Right atrium auricular region (tissue), 2 donors: ENCODE measurements at regions not wholly inside any gene's neighbourhood (a gene's known extent, or its start where the extent isn't known, plus 50 kb on each side); places are given as distances from the start of the nearest gene placed in this dataset.

Source experiments
- DNase-seq: peaks from one replicate; pipeline ENCODE4 v3.0.0-alpha.2; 2019; ENCODE audit warnings: low spot score
- H3K27ac ChIP-seq, 2 donors: fragments of 200-600 bp; sonication (generic); 1 replicate in 1 of 2; 2 replicates in 1 of 2; pipeline ENCODE4 v1.5.1; 2016 to 2019
- H3K27me3 ChIP-seq, 2 donors: fragments of 200-600 bp; sonication (generic); one replicate each; pipeline versions ENCODE4 v1.5.1 to v1.6.0; 2017 to 2019
- H3K36me3 ChIP-seq: fragments of 200-600 bp; sonication (generic); one replicate; pipeline ENCODE4 v1.5.1; 2016
- H3K4me1 ChIP-seq, 2 donors: fragments of 200-600 bp; sonication (generic); one replicate each; pipeline versions ENCODE4 v1.5.1 to v1.6.0; 2017 to 2019
- H3K4me3 ChIP-seq, 2 donors: fragments of 200-600 bp; sonication (generic); 1 replicate in 1 of 2; 2 replicates in 1 of 2; pipeline ENCODE4 v1.5.1; 2017 to 2019; ENCODE audit warnings: mild to moderate bottlenecking in 1 of 2, moderate library complexity in 1 of 2
- H3K9me3 ChIP-seq, 2 donors: fragments of 200-600 bp; sonication (generic); one replicate each; pipeline ENCODE4 v1.5.1; 2019
- CTCF ChIP-seq, 2 donors: fragments of 200-600 bp; sonication (generic); IDR thresholded peaks; one replicate each; pipeline ENCODE4 v1.5.1; 2019; ENCODE audit warnings: antibody characterized with exemption in 2 of 2

- Histone ChIP-seq H3K36me3 (no peaks in the 10 kb centered on the region), H3K4me1 (no peaks in the 10 kb centered on the region), H3K9me3 (no peaks in the 10 kb centered on the region), H3K4me3 (no peak overlapping the region), H3K27me3 (no peaks in the 10 kb centered on the region), H3K27ac (no peak overlapping the region)
- DNase-seq = no peak
- TF ChIP-seq CTCF (IDR thresholded peaks at IDR 0.05) = no peak
Measured at GRCh38 chr12:114993165-114993564, 309.2 kb upstream of the TBX3 start.

GRCh38 chr12:114992443-114992842 is 308.5 kb upstream of the TBX3 start:
- Histone ChIP-seq H3K4me1 (no peaks in the 10 kb centered on the region), H3K36me3 (no peaks in the 10 kb centered on the region), H3K27me3 (no peaks in the 10 kb centered on the region), H3K4me3 (no peak overlapping the region), H3K27ac (no peak overlapping the region), H3K9me3 (no peaks in the 10 kb centered on the region)
- no peak for TF ChIP-seq CTCF (IDR thresholded peaks at IDR 0.05)
- DNase-seq = no peak

GRCh38 chr12:114990381-114990780 is 306.4 kb upstream of the TBX3 start:
- Histone ChIP-seq H3K36me3 (no peaks in the 10 kb centered on the region), H3K27ac (no peak overlapping the region), H3K27me3 (no peaks in the 10 kb centered on the region), H3K4me1 (no peaks in the 10 kb centered on the region), H3K4me3 (no peak overlapping the region), H3K9me3 (no peaks in the 10 kb centered on the region)
- no peak for DNase-seq
- no peak for TF ChIP-seq CTCF (IDR thresholded peaks at IDR 0.05)

GRCh38 chr12:114986849-114987248 is 302.9 kb upstream of the TBX3 start:
- no peak overlapping the region for H3K27ac ChIP-seq
- no peaks in the 10 kb centered on the region for H3K4me1 ChIP-seq
- no peak for TF ChIP-seq CTCF (IDR thresholded peaks at IDR 0.05)
- H3K27me3 ChIP-seq = no peaks in the 10 kb centered on the region
- H3K9me3 ChIP-seq = no peaks in the 10 kb centered on the region
- no peaks in the 10 kb centered on the region for H3K36me3 ChIP-seq
- H3K4me3 ChIP-seq = no peak overlapping the region
- DNase-seq = no peak

GRCh38 chr12:114986178-114986714 is 302.3 kb upstream of the TBX3 start:
- Histone ChIP-seq H3K4me3 (no peak overlapping the region), H3K36me3 (no peaks in the 10 kb centered on the region), H3K9me3 (no peaks in the 10 kb centered on the region), H3K27me3 (no peaks in the 10 kb centered on the region), H3K27ac (no peak overlapping the region), H3K4me1 (no peaks in the 10 kb centered on the region)
- no peak for DNase-seq
- TF ChIP-seq CTCF (IDR thresholded peaks at IDR 0.05) = no peak

- DNase-seq = no peak
- Histone ChIP-seq H3K27ac (no peak overlapping the region), H3K9me3 (no peaks in the 10 kb centered on the region), H3K4me1 (no peaks in the 10 kb centered on the region), H3K36me3 (no peaks in the 10 kb centered on the region), H3K4me3 (no peak overlapping the region), H3K27me3 (no peaks in the 10 kb centered on the region)
- TF ChIP-seq CTCF (IDR thresholded peaks at IDR 0.05) = no peak
Measured at GRCh38 chr12:114984634-114985061, 300.7 kb upstream of the TBX3 start.
